H9 (cell line): ENCODE measurements at regions not wholly inside any gene's neighbourhood (a gene's known extent, or its start where the extent isn't known, plus 50 kb on each side); places are given as distances from the start of the nearest gene placed in this dataset.

Experiments
- DNase-seq: peaks from one replicate; pipeline ENCODE4 v3.0.0-alpha.2; 2017
- H2AFZ ChIP-seq: one replicate; pipeline ENCODE4 v1.6.1; 2013; ENCODE audit warnings: mild to moderate bottlenecking, low read length, control low read depth, moderate library complexity
- H2AK5ac ChIP-seq: 2 replicates; pipeline ENCODE4 v1.6.1; 2013; ENCODE audit warnings: low read length, control low read depth, mixed read lengths; ENCODE audit not compliant: insufficient read length
- H2BK120ac ChIP-seq: one replicate; pipeline ENCODE4 v1.6.1; 2013; ENCODE audit warnings: low read depth, mild to moderate bottlenecking, low read length, control low read depth, inconsistent platforms; ENCODE audit not compliant: poor library complexity, severe bottlenecking
- H2BK12ac ChIP-seq: 2 replicates; pipeline ENCODE4 v1.6.1; 2013; ENCODE audit warnings: low read length, control low read depth, mixed read lengths, low read depth; ENCODE audit not compliant: insufficient read length
- H2BK15ac ChIP-seq: 2 replicates; pipeline ENCODE4 v1.6.1; 2013; ENCODE audit warnings: low read depth, low read length, control low read depth
- H2BK20ac ChIP-seq: one replicate; pipeline ENCODE4 v1.6.1; 2013; ENCODE audit warnings: low read depth, mild to moderate bottlenecking, low read length, control low read depth, inconsistent platforms; ENCODE audit not compliant: poor library complexity, severe bottlenecking
- H2BK5ac ChIP-seq: 2 replicates; pipeline ENCODE4 v1.6.1; 2013; ENCODE audit warnings: low read length, control low read depth, mixed read lengths; ENCODE audit not compliant: insufficient read length
- H3K14ac ChIP-seq: 2 replicates; pipeline ENCODE4 v1.6.1; 2013; ENCODE audit warnings: low read length, control low read depth; ENCODE audit not compliant: insufficient read depth
- H3K18ac ChIP-seq: 2 replicates; pipeline ENCODE4 v1.6.1; 2013; ENCODE audit warnings: low read depth, mild to moderate bottlenecking, mixed read lengths, low read length, control low read depth; ENCODE audit not compliant: insufficient read length
- H3K23ac ChIP-seq: 2 replicates; pipeline ENCODE4 v1.6.1; 2013; ENCODE audit warnings: low read length, control low read depth, mixed read lengths, low read depth; ENCODE audit not compliant: insufficient read length
- H3K23me2 ChIP-seq: 2 replicates; pipeline ENCODE4 v1.6.1; 2013; ENCODE audit warnings: low read depth, mild to moderate bottlenecking, mixed read lengths, low read length, control low read depth; ENCODE audit not compliant: insufficient read length, poor library complexity, severe bottlenecking
- H3K27ac ChIP-seq: 2 replicates; pipeline ENCODE4 v1.5.1; 2013; ENCODE audit warnings: low read length, control low read depth, mixed read lengths, low read depth; ENCODE audit not compliant: insufficient read length
- H3K27me3 ChIP-seq: 2 replicates; pipeline ENCODE4 v1.6.1; 2013; ENCODE audit warnings: low read length, control low read depth, inconsistent platforms; ENCODE audit not compliant: insufficient read depth
- H3K4ac ChIP-seq: 2 replicates; pipeline ENCODE4 v1.6.1; 2013; ENCODE audit warnings: low read depth, mild to moderate bottlenecking, control low read depth, inconsistent platforms, low read length, moderate library complexity
- H3K4me1 ChIP-seq: 2 replicates; pipeline ENCODE4 v1.6.1; 2013; ENCODE audit warnings: low read length, control low read depth, inconsistent platforms; ENCODE audit not compliant: insufficient read depth
- H3K4me2 ChIP-seq: 2 replicates; pipeline ENCODE4 v1.6.1; 2013; ENCODE audit warnings: low read length, control low read depth, mixed read lengths; ENCODE audit not compliant: insufficient read length, insufficient read depth
- H3K56ac ChIP-seq: 2 replicates; pipeline ENCODE4 v1.6.1; 2013; ENCODE audit warnings: low read depth, mild to moderate bottlenecking, mixed read lengths, low read length, control low read depth; ENCODE audit not compliant: insufficient read length
- H3K79me1 ChIP-seq: 2 replicates; pipeline ENCODE4 v1.6.1; 2013; ENCODE audit warnings: low read depth, mild to moderate bottlenecking, moderate library complexity, low read length, control low read depth, inconsistent platforms; ENCODE audit not compliant: insufficient read depth, poor library complexity, severe bottlenecking
- H3K79me2 ChIP-seq: 2 replicates; pipeline ENCODE4 v1.6.1; 2013; ENCODE audit warnings: low read length, control low read depth, inconsistent platforms; ENCODE audit not compliant: insufficient read depth
- H3K9ac ChIP-seq: 2 replicates; pipeline ENCODE4 v1.6.1; 2013; ENCODE audit warnings: low read length, control low read depth, mixed read lengths; ENCODE audit not compliant: insufficient read length; ENCODE audit errors: extremely low read depth
- H3K9me3 ChIP-seq: one replicate; pipeline ENCODE4 v1.6.1; 2013; ENCODE audit warnings: low read depth, low read length, inconsistent platforms; ENCODE audit not compliant: control insufficient read depth
- H3T11ph ChIP-seq: one replicate; pipeline ENCODE4 v1.6.1; 2013; ENCODE audit warnings: mild to moderate bottlenecking, low read length, control low read depth, inconsistent platforms
- H4K20me1 ChIP-seq: one replicate; pipeline ENCODE4 v1.6.1; 2013; ENCODE audit not compliant: control insufficient read depth, insufficient read length, insufficient read depth
- H4K5ac ChIP-seq: 2 replicates; pipeline ENCODE4 v1.6.1; 2013; ENCODE audit warnings: low read depth, mild to moderate bottlenecking, mixed read lengths, low read length, control low read depth; ENCODE audit not compliant: insufficient read length
- H4K8ac ChIP-seq: replicated peaks from 2 replicates; pipeline ENCODE4 v1.6.1; 2013; ENCODE audit warnings: low read length, control low read depth, mixed read lengths, low read depth; ENCODE audit not compliant: insufficient read length
- H4K91ac ChIP-seq: 2 replicates; pipeline ENCODE4 v1.6.1; 2013; ENCODE audit warnings: low read depth, mild to moderate bottlenecking, moderate library complexity, mixed read lengths, low read length, control low read depth; ENCODE audit not compliant: insufficient read length
- H3K27ac Mint-ChIP-seq, 3 experiments: 2 replicates in 2 of 3; 3 replicates in 1 of 3; pipeline ENCODE4 v1.8.0; 2020 to 2021; ENCODE audit warnings: mixed read lengths in 3 of 3, mild to moderate bottlenecking in 1 of 3, moderate library complexity in 1 of 3
- H3K27me3 Mint-ChIP-seq: 2 replicates; pipeline ENCODE4 v1.8.0; 2021; ENCODE audit warnings: low read depth, mild to moderate bottlenecking, moderate library complexity, mixed read lengths
- H3K36me3 Mint-ChIP-seq, 3 experiments: 2 replicates in 2 of 3; 3 replicates in 1 of 3; pipeline ENCODE4 v1.8.0; 2020 to 2021; ENCODE audit warnings: low read depth in 3 of 3, mixed read lengths in 3 of 3; ENCODE audit not compliant: insufficient read depth in 1 of 3
- H3K4me1 Mint-ChIP-seq, 2 experiments: 2 replicates each; pipeline ENCODE4 v1.8.0; 2020; ENCODE audit warnings: mixed read lengths in 2 of 2
- H3K4me3 Mint-ChIP-seq, 2 experiments: 2 replicates in 1 of 2; 3 replicates in 1 of 2; pipeline ENCODE4 v1.8.0; 2020 to 2021; ENCODE audit warnings: mild to moderate bottlenecking in 2 of 2, mixed read lengths in 2 of 2, moderate library complexity in 1 of 2
- H3K9me3 Mint-ChIP-seq, 2 experiments: 2 replicates in 1 of 2; 3 replicates in 1 of 2; pipeline ENCODE4 v1.8.0; 2020; ENCODE audit warnings: mild to moderate bottlenecking in 2 of 2, mixed read lengths in 2 of 2, moderate library complexity in 1 of 2
- CTCF ChIP-seq: fragments of 200-600 bp; sonication (generic); conservative IDR thresholded peaks from 3 replicates; pipeline ENCODE4 v1.8.0; 2021; ENCODE audit warnings: antibody characterized with exemption, mild to moderate bottlenecking
- whole genome bisulfite sequencing: extraction: QIAGEN DNeasy Blood & Tissue Kit; methylation state at CpG from one replicate; pipeline ENCODE4 v1.1.7; 2013; ENCODE audit warnings: missing lambda C conversion rate, low lambda C conversion rate, mixed read lengths; ENCODE audit not compliant: insufficient read length; ENCODE audit errors: extremely low coverage; 5-methylcytosine and 5-hydroxymethylcytosine counted together

- Mint-ChIP-seq H3K4me3 (no peak overlapping the region), H3K36me3 (peaks cover 10 to 13% (median 12%) of the 10 kb centered on the region in 3 experiments), H3K27me3 (no peaks in the 10 kb centered on the region), H3K9me3 (peaks cover 16% of the 10 kb centered on the region in 2 experiments), H3K4me1 (peaks cover 5% of the 10 kb centered on the region in 2 experiments; a peak in 2 of 4 replicates), H3K27ac (no peak overlapping the region)
- H3K23ac ChIP-seq = no peak overlapping the region
- H3K4me1 ChIP-seq = no peaks in the 10 kb centered on the region
- no peak overlapping the region for H4K8ac ChIP-seq
- WGBS = no CpG with 5 or more reads among the region's 2 CpGs
- H2BK15ac ChIP-seq = no peak overlapping the region
- no peaks in the 10 kb centered on the region for H3K9me3 ChIP-seq
- H4K91ac ChIP-seq = no peak overlapping the region
- H2AK5ac ChIP-seq = no peak overlapping the region
- no peaks in the 10 kb centered on the region for H3K79me1 ChIP-seq
- H3K23me2 ChIP-seq = no peaks in the 10 kb centered on the region
- H4K20me1 ChIP-seq = no peaks in the 10 kb centered on the region
- no peak overlapping the region for H3T11ph ChIP-seq
- no peaks in the 10 kb centered on the region for H3K27me3 ChIP-seq
- H3K79me2 ChIP-seq = no peaks in the 10 kb centered on the region
- no peak overlapping the region for H2BK20ac ChIP-seq
- H2BK12ac ChIP-seq = no peak overlapping the region
- no peak overlapping the region for H3K14ac ChIP-seq
- no peak for DNase-seq
- no peak for TF ChIP-seq CTCF
- no peak overlapping the region for H3K9ac ChIP-seq
- H2BK5ac ChIP-seq = no peak overlapping the region
- H3K56ac ChIP-seq = no peak overlapping the region
- H2AFZ ChIP-seq = no peak overlapping the region
- H3K27ac ChIP-seq = no peak overlapping the region
- H2BK120ac ChIP-seq = no peak overlapping the region
- H4K5ac ChIP-seq = no peak overlapping the region
- H3K4ac ChIP-seq = no peak overlapping the region
- H3K4me2 ChIP-seq = no peak overlapping the region
- H3K18ac ChIP-seq = no peak overlapping the region
Observed at GRCh38 chr16:72313903-72314302, 141.9 kb upstream of the PMFBP1 start.
